Panc1 (cell line): ENCODE measurements at regions not wholly inside any gene's neighbourhood (a gene's known extent, or its start where the extent isn't known, plus 50 kb on each side); places are given as distances from the start of the nearest gene placed in this dataset.

ENCODE experiments used
- ATAC-seq: fragments of 200-7000 bp; cut with Tn5 transposase; 2 replicates; pipeline ENCODE4 v1.9.1; 2020; ENCODE audit warnings: mild to moderate bottlenecking, moderate library complexity
- BruUV-seq: library from RNA; stranded (reverse); fragments of 400-500 nt; replicated peaks from 2 replicates; lab custom pipeline; 2021; lab: Mats Ljungman, UMichigan
- CTCF ChIA-PET: fragments of 300-600 bp; sonication (Branson Sonifier 250); formaldehyde crosslinking; loops from one replicate; lab custom pipeline; 2022; ENCODE audit warnings: antibody characterized with exemption; lab: Charles Lee
- POLR2A ChIA-PET: fragments of 300-600 bp; sonication (Branson Sonifier 250); formaldehyde crosslinking; loops from one replicate; lab custom pipeline; 2022; ENCODE audit warnings: antibody characterized with exemption; lab: Charles Lee
- DNase-seq: peaks from one replicate; pipeline ENCODE4 v3.0.0-alpha.2; 2010; ENCODE audit warnings: low read depth, low spot score
- H3K27ac ChIP-seq: 2 replicates; pipeline ENCODE4 v1.5.1; 2011; ENCODE audit warnings: mild to moderate bottlenecking, low read length, inconsistent platforms
- H3K27me3 ChIP-seq: fragments of 200-500 bp; sonication (Bioruptor generic); 2 replicates; pipeline ENCODE4 v1.6.0; 2014; ENCODE audit warnings: low read length, inconsistent platforms; ENCODE audit not compliant: control insufficient read depth, insufficient read depth
- H3K36me3 ChIP-seq: fragments of 200-500 bp; sonication (Bioruptor generic); 2 replicates; pipeline ENCODE4 v1.5.1; 2014; ENCODE audit warnings: inconsistent platforms, mild to moderate bottlenecking, low read length, moderate library complexity; ENCODE audit not compliant: control insufficient read depth, insufficient read depth
- H3K4me1 ChIP-seq: 2 replicates; pipeline ENCODE4 v1.5.1; 2011; ENCODE audit warnings: inconsistent platforms, mild to moderate bottlenecking, low read length, moderate library complexity; ENCODE audit not compliant: control insufficient read depth, insufficient read depth
- H3K4me3 ChIP-seq, 2 experiments: 2 replicates each; pipeline ENCODE4 v1.5.1; 2011 to 2012; ENCODE audit warnings: low read depth in 2 of 2, low read length in 2 of 2, mild to moderate bottlenecking in 2 of 2, inconsistent platforms in 1 of 2, moderate library complexity in 1 of 2
- H3K9me3 ChIP-seq: fragments of 200-500 bp; sonication (Bioruptor generic); 2 replicates; pipeline ENCODE4 v1.5.1; 2014; ENCODE audit warnings: low read depth, mild to moderate bottlenecking, inconsistent platforms, low read length, moderate library complexity; ENCODE audit not compliant: control insufficient read depth, insufficient read depth
- POLR2AphosphoS5 ChIP-seq: IDR thresholded peaks from 2 replicates; pipeline ENCODE4 v1.6.1; 2012; ENCODE audit warnings: mild to moderate bottlenecking, low read depth, low read length, moderate library complexity
- SIN3A ChIP-seq: IDR thresholded peaks from 2 replicates; pipeline ENCODE4 v1.6.1; 2012; ENCODE audit warnings: low read depth, mild to moderate bottlenecking, low read length, moderate library complexity, borderline replicate concordance; ENCODE audit not compliant: insufficient read depth
- TCF7L2 ChIP-seq: IDR thresholded peaks from 2 replicates; pipeline ENCODE4 v1.6.1; 2011; ENCODE audit warnings: mild to moderate bottlenecking, low read depth, low read length, inconsistent platforms
- in situ Hi-C: cut with HindIII; loops from 2 replicates; pipeline ENCODE4 v1.10.0; 2016; ENCODE audit warnings: low sequenced_read_pairs, low pct_unique_long_range_greater_than_20kb
- intact Hi-C: fragments of 100-400 bp; cut with micrococcal nuclease; formaldehyde crosslinking; loops from one replicate; pipeline ENCODE4 v1.10.0; 2022; ENCODE audit not compliant: unreplicated experiment
- TF ChIP-seq, protein P1 (sequence below): fragments of 450-650 bp; IDR thresholded peaks from 2 replicates; pipeline ENCODE4 v1.5.1; 2017; ENCODE audit warnings: mild to moderate bottlenecking
- TF ChIP-seq, protein P2 (sequence below), 2 experiments: IDR thresholded peaks; 2 replicates each; pipeline ENCODE4 v1.6.1; 2011 to 2012; ENCODE audit warnings: low read depth in 2 of 2, control low read depth in 1 of 2, low read length in 1 of 2, mild to moderate bottlenecking in 1 of 2, moderate library complexity in 1 of 2; ENCODE audit not compliant: insufficient read depth in 1 of 2

DNA sequence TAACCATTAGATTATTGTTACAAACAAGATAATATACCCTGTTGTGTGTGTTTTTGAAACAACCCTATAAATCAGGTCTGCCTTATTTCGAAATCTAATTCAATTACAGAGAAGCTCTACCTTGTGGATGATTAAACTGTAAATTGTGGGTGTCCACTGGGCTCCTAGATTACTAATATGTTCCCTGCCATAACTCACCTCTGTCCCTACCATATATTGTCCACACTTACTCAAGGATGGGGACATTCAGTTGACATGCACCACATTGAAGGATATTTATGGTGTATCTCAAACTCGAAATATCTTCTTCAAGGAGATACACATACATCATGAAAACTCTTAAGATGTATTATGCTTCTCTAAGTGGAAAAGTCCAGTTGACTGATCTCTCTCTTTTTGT is 617.6 kb upstream of the EEF2KMT start:
- H3K4me3 ChIP-seq, result no peak overlapping the region
- no peak overlapping the region for H3K27ac ChIP-seq
- no peaks in the 10 kb centered on the region for H3K36me3 ChIP-seq
- in situ Hi-C loops, result no loop called here
- intact Hi-C loops, result no loop called here
- no peaks in the 10 kb centered on the region for H3K9me3 ChIP-seq
- TF ChIP-seq POLR2AphosphoS5, result no peak
- TF ChIP-seq, protein P1, sequence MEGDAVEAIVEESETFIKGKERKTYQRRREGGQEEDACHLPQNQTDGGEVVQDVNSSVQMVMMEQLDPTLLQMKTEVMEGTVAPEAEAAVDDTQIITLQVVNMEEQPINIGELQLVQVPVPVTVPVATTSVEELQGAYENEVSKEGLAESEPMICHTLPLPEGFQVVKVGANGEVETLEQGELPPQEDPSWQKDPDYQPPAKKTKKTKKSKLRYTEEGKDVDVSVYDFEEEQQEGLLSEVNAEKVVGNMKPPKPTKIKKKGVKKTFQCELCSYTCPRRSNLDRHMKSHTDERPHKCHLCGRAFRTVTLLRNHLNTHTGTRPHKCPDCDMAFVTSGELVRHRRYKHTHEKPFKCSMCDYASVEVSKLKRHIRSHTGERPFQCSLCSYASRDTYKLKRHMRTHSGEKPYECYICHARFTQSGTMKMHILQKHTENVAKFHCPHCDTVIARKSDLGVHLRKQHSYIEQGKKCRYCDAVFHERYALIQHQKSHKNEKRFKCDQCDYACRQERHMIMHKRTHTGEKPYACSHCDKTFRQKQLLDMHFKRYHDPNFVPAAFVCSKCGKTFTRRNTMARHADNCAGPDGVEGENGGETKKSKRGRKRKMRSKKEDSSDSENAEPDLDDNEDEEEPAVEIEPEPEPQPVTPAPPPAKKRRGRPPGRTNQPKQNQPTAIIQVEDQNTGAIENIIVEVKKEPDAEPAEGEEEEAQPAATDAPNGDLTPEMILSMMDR, result no peak
- no peak for TF ChIP-seq SIN3A
- TF ChIP-seq TCF7L2, result no peak
- TF ChIP-seq, protein P2, sequence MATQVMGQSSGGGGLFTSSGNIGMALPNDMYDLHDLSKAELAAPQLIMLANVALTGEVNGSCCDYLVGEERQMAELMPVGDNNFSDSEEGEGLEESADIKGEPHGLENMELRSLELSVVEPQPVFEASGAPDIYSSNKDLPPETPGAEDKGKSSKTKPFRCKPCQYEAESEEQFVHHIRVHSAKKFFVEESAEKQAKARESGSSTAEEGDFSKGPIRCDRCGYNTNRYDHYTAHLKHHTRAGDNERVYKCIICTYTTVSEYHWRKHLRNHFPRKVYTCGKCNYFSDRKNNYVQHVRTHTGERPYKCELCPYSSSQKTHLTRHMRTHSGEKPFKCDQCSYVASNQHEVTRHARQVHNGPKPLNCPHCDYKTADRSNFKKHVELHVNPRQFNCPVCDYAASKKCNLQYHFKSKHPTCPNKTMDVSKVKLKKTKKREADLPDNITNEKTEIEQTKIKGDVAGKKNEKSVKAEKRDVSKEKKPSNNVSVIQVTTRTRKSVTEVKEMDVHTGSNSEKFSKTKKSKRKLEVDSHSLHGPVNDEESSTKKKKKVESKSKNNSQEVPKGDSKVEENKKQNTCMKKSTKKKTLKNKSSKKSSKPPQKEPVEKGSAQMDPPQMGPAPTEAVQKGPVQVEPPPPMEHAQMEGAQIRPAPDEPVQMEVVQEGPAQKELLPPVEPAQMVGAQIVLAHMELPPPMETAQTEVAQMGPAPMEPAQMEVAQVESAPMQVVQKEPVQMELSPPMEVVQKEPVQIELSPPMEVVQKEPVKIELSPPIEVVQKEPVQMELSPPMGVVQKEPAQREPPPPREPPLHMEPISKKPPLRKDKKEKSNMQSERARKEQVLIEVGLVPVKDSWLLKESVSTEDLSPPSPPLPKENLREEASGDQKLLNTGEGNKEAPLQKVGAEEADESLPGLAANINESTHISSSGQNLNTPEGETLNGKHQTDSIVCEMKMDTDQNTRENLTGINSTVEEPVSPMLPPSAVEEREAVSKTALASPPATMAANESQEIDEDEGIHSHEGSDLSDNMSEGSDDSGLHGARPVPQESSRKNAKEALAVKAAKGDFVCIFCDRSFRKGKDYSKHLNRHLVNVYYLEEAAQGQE (IDR thresholded peaks at IDR 0.05; ENCODE audit: insufficient read depth in 1 of 2, low read depth in 2 of 2, low read length in 1 of 2), result no peak
- ChIA-PET CTCF (no interaction called here), POLR2A (no interaction called here)
- no peak for DNase-seq
- no peaks in the 10 kb centered on the region for H3K4me1 ChIP-seq
- no TSS peak for BruUV-seq
- no peak for ATAC-seq
- H3K27me3 ChIP-seq, result no peaks in the 10 kb centered on the region

DNA sequence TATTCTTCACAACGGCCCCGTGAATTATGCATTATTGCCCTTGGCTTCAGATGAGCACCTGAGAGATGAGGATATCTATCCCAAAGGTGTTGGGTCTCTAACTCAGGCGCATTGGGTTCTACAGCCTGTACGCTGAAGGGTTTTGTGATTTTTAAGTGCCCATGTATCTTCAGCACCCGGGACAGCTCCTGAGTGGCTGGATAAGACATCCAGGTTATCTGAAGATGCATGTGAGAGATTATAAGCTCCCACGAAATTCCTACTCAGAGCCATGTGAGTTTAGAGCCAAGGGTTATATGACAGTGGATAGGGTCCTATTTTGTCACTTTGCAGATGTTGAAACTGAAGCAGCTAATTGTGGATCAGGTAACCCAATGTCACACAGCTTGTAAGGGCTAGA is 612.3 kb upstream of the EEF2KMT start:
- in situ Hi-C loops, result no loop called here
- no TSS peak for BruUV-seq
- ChIA-PET CTCF (no interaction called here), POLR2A (no interaction called here)
- TF ChIP-seq POLR2AphosphoS5, result no peak
- TF ChIP-seq, protein P2 (IDR thresholded peaks at IDR 0.05; ENCODE audit: insufficient read depth in 1 of 2, low read depth in 2 of 2, low read length in 1 of 2), result peak; percentile 73 to 76; a peak in 3 of 4 replicates
- H3K27ac ChIP-seq, result no peak overlapping the region
- no peak for ATAC-seq
- H3K4me1 ChIP-seq, result no peaks in the 10 kb centered on the region
- no peak for DNase-seq
- H3K27me3 ChIP-seq, result no peaks in the 10 kb centered on the region
- no peaks in the 10 kb centered on the region for H3K36me3 ChIP-seq
- no peak overlapping the region for H3K4me3 ChIP-seq
- intact Hi-C loops, result no loop called here
- no peaks in the 10 kb centered on the region for H3K9me3 ChIP-seq
